ENCODE measurements at regions not wholly inside any gene's neighbourhood (a gene's known extent, or its start where the extent isn't known, plus 50 kb on each side); places are given as distances from the start of the nearest gene placed in this dataset.

- no peak for TF ChIP-seq CTCF (conservative IDR thresholded peaks at IDR 0.05; ENCODE audit: low read depth, low read length)
- H3K4me3 ChIP-seq (ENCODE audit: low read depth, low read length) = no peak overlapping the region
- no peak for DNase-seq (ENCODE audit: low read depth)
Observed at GRCh38 chrX:140447150-140447549, 57.7 kb downstream of the SOX3 start.

- no peak for TF ChIP-seq CTCF (conservative IDR thresholded peaks at IDR 0.05; ENCODE audit: low read depth, low read length)
- no peak for DNase-seq (ENCODE audit: low read depth)
- no peak overlapping the region for H3K4me3 ChIP-seq (ENCODE audit: low read depth, low read length)
Observed at GRCh38 chrX:140440876-140441275, 64.0 kb downstream of the SOX3 start.

- H3K4me3 ChIP-seq (ENCODE audit: low read depth, low read length) = peak overlapping the region; percentile 30
- DNase-seq (ENCODE audit: low read depth) = no peak
- TF ChIP-seq CTCF (conservative IDR thresholded peaks at IDR 0.05; ENCODE audit: low read depth, low read length) = no peak
Observed at GRCh38 chrX:140439476-140439875, 65.4 kb downstream of the SOX3 start.

GRCh38 chrX:140434347-140434746, 70.5 kb downstream of the SOX3 start:
- no peak overlapping the region for H3K4me3 ChIP-seq (ENCODE audit: low read depth, low read length)
- no peak for DNase-seq (ENCODE audit: low read depth)
- no peak for TF ChIP-seq CTCF (conservative IDR thresholded peaks at IDR 0.05; ENCODE audit: low read depth, low read length)

GRCh38 chrX:140433582-140433981, 71.3 kb downstream of the SOX3 start:
- TF ChIP-seq CTCF (conservative IDR thresholded peaks at IDR 0.05; ENCODE audit: low read depth, low read length) = no peak

GRCh38 chrX:140432346-140433175, 72.3 kb downstream of the SOX3 start:
- TF ChIP-seq CTCF (conservative IDR thresholded peaks at IDR 0.05; ENCODE audit: low read depth, low read length) = no peak
- DNase-seq (ENCODE audit: low read depth) = no peak
- H3K4me3 ChIP-seq (ENCODE audit: low read depth, low read length) = no peak overlapping the region

More at GRCh38 chrX:140433582-140433981, 71.3 kb downstream of the SOX3 start:
- no peak overlapping the region for H3K4me3 ChIP-seq (ENCODE audit: low read depth, low read length)
- no peak for DNase-seq (ENCODE audit: low read depth)

- TF ChIP-seq CTCF (conservative IDR thresholded peaks at IDR 0.05; ENCODE audit: low read depth, low read length) = no peak
- DNase-seq (ENCODE audit: low read depth) = no peak
Observed at GRCh38 chrX:140431521-140431920, 73.3 kb downstream of the SOX3 start.

More at GRCh38 chrX:140431521-140431920, 73.3 kb downstream of the SOX3 start:
- no peak overlapping the region for H3K4me3 ChIP-seq (ENCODE audit: low read depth, low read length)
